ENCODE measurements at regions not wholly inside any gene's neighbourhood (a gene's known extent, or its start where the extent isn't known, plus 50 kb on each side); places are given as distances from the start of the nearest gene placed in this dataset.

DNA sequence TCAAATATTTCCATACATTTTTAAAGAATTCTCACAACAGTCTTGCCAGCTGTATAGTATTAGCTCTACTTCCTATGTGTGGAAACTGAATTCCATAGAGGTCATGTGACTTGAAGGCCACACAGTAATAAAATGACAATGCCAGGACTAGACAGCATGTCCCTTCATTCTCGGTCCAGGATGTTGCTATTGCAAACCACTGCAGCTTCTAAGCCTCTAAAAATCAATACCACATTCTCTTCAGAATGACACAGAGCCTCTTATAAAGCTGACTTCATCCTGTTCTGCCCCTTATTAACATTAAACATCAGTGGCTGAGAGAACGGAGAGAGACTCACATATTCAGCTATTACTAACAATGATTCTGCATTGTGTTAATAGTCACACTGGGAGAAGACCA, 240.3 kb upstream of the PEX5L start:
- H3K4me3 ChIP-seq: no peak overlapping the region
- intact Hi-C loops (cut with DNase I; ENCODE audit: low total_unique reads) (loop anchor here (5.0 kb wide), 1 partner anchor 740 kb away; no protein-coding TSS in a partner anchor), in situ Hi-C loops (cut with MboI; ENCODE audit: low pct_ligation_motif_present in 1 of 4, low pct_unique_long_range_greater_than_20kb in 1 of 4, low sequenced_read_pairs in 3 of 4) (no loop called here)
- no peak for DNase-seq
- TF ChIP-seq, protein P1, sequence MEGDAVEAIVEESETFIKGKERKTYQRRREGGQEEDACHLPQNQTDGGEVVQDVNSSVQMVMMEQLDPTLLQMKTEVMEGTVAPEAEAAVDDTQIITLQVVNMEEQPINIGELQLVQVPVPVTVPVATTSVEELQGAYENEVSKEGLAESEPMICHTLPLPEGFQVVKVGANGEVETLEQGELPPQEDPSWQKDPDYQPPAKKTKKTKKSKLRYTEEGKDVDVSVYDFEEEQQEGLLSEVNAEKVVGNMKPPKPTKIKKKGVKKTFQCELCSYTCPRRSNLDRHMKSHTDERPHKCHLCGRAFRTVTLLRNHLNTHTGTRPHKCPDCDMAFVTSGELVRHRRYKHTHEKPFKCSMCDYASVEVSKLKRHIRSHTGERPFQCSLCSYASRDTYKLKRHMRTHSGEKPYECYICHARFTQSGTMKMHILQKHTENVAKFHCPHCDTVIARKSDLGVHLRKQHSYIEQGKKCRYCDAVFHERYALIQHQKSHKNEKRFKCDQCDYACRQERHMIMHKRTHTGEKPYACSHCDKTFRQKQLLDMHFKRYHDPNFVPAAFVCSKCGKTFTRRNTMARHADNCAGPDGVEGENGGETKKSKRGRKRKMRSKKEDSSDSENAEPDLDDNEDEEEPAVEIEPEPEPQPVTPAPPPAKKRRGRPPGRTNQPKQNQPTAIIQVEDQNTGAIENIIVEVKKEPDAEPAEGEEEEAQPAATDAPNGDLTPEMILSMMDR (IDR thresholded peaks at IDR 0.05): no peak
- TF ChIP-seq POLR2A (IDR thresholded peaks at IDR 0.05) (no peak), POLR2AphosphoS5 (IDR thresholded peaks at IDR 0.05) (no peak), EP300 (IDR thresholded peaks at IDR 0.05; ENCODE audit: low read depth) (no peak)
- no peak overlapping the region for H3K27ac ChIP-seq
- 41 to 58% methylated on average over 2 of the region's 2 CpGs for WGBS, 2 donors (ENCODE audit: low coverage in 1 of 2)
- H3K9me3 ChIP-seq: no peaks in the 10 kb centered on the region
- H3K36me3 ChIP-seq: no peaks in the 10 kb centered on the region
- H3K27me3 ChIP-seq: no peaks in the 10 kb centered on the region
- H3K4me1 ChIP-seq: no peaks in the 10 kb centered on the region

DNA sequence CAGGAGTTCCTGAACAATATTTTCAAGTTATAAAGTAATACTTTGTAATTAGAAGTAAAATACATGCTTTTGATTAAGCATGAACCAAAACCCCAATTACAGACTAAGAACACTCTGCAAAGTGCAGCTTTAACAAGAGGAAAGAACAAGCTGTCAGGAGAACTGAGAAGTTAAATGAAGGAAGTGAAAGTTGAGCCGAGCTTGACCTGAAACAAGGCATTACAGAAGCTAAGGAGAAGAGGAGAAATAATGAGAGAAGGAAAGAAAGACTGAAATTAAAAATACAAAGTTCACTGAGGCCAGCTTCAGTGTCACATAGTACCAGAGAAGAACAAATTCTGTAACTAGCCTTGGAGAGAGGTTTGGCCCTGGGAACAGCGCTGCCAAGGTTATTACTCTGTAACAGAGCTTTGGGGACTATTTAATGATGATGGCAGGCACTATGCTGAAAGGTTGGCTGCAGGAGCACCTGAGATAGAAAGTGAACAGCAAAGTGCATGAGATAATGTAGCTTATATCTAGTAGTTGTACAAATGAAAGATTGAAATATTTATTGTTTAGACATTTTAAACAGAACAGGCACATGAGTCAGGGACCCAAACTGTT, 241.9 kb upstream of the PEX5L start:
- 33 to 56% methylated on average over 1 to 2 of the region's 2 CpGs for WGBS, 2 donors (ENCODE audit: low coverage in 1 of 2)
- Histone ChIP-seq H3K27me3 (no peaks in the 10 kb centered on the region), H3K4me3 (no peak overlapping the region), H3K27ac (no peak overlapping the region), H3K9me3 (no peaks in the 10 kb centered on the region), H3K4me1 (no peaks in the 10 kb centered on the region), H3K36me3 (no peaks in the 10 kb centered on the region)
- intact Hi-C loops (cut with DNase I; ENCODE audit: low total_unique reads) (loop anchor here (5.0 kb wide), 1 partner anchor 739 kb away; no protein-coding TSS in a partner anchor), in situ Hi-C loops (cut with MboI; ENCODE audit: low pct_ligation_motif_present in 1 of 4, low pct_unique_long_range_greater_than_20kb in 1 of 4, low sequenced_read_pairs in 3 of 4) (no loop called here)
- no peak for TF ChIP-seq EP300 (IDR thresholded peaks at IDR 0.05; ENCODE audit: low read depth)
- TF ChIP-seq, protein P1 (IDR thresholded peaks at IDR 0.05): no peak
- no peak for TF ChIP-seq POLR2AphosphoS5 (IDR thresholded peaks at IDR 0.05)
- TF ChIP-seq POLR2A (IDR thresholded peaks at IDR 0.05): no peak
- no peak for DNase-seq

DNA sequence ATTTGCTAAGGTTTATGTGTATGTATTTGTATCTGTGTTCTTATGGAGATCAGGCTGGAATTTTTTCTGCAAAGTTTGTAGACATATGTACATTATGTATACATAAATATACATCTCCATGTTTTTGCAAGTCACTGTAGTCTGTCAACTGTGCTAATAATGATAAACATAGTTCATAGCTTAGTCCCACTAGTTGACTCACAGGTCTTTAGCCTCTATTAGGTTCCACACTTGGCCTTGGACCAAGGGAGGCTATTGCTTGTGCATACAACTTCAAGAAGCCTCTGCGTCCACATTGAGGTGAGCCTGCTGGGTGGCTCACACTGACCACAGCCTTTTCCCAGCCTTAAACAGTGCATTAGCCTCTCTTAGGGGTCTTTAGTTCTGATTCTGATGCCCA, 243.8 kb upstream of the PEX5L start:
- DNase-seq: no peak
- no peaks in the 10 kb centered on the region for H3K4me1 ChIP-seq
- 86 to 87% methylated on average over 1 of the region's 1 CpG for WGBS, 2 donors (ENCODE audit: low coverage in 1 of 2)
- TF ChIP-seq EP300 (IDR thresholded peaks at IDR 0.05; ENCODE audit: low read depth): no peak
- TF ChIP-seq POLR2A (IDR thresholded peaks at IDR 0.05): no peak
- TF ChIP-seq, protein P1 (IDR thresholded peaks at IDR 0.05): no peak
- no peak for TF ChIP-seq POLR2AphosphoS5 (IDR thresholded peaks at IDR 0.05)
- in situ Hi-C loops (cut with MboI; ENCODE audit: low pct_ligation_motif_present in 1 of 4, low pct_unique_long_range_greater_than_20kb in 1 of 4, low sequenced_read_pairs in 3 of 4): no loop called here
- H3K27me3 ChIP-seq: no peaks in the 10 kb centered on the region
- H3K27ac ChIP-seq: no peak overlapping the region
- H3K9me3 ChIP-seq: no peaks in the 10 kb centered on the region
- H3K36me3 ChIP-seq: no peaks in the 10 kb centered on the region
- no peak overlapping the region for H3K4me3 ChIP-seq
- intact Hi-C loops (cut with DNase I; ENCODE audit: low total_unique reads): no loop called here

DNA sequence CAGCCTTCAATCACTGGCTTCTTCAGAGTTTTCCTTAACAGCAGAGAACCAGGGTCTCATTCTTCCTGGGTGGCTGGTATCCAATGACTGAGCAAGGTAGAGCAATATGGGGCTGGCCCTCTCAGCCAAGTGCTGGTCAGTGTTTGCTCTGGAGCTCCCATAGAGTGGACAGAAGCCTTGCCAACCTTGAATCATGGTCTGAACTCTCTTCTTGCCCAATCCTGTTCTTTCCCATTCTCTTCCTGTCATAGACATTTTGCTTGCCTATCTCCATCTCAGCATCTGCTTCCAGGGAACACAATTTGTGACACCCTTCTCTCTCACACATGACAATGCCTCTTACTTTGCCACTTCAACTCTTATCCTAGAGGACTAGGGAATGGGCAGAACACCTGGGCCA, 245.6 kb upstream of the PEX5L start:
- Histone ChIP-seq H3K4me1 (no peaks in the 10 kb centered on the region), H3K9me3 (no peaks in the 10 kb centered on the region), H3K4me3 (no peak overlapping the region), H3K36me3 (no peaks in the 10 kb centered on the region), H3K27me3 (no peaks in the 10 kb centered on the region), H3K27ac (no peak overlapping the region)
- intact Hi-C loops (cut with DNase I; ENCODE audit: low total_unique reads): no loop called here
- in situ Hi-C loops (cut with MboI; ENCODE audit: low pct_ligation_motif_present in 1 of 4, low pct_unique_long_range_greater_than_20kb in 1 of 4, low sequenced_read_pairs in 3 of 4): no loop called here
- DNase-seq: no peak
- TF ChIP-seq EP300 (IDR thresholded peaks at IDR 0.05; ENCODE audit: low read depth) (no peak), POLR2AphosphoS5 (IDR thresholded peaks at IDR 0.05) (no peak), POLR2A (IDR thresholded peaks at IDR 0.05) (no peak)
- TF ChIP-seq, protein P1 (IDR thresholded peaks at IDR 0.05): no peak
